Psoas muscle (tissue), 7 donors: ENCODE measurements at regions not wholly inside any gene's neighbourhood (a gene's known extent, or its start where the extent isn't known, plus 50 kb on each side); places are given as distances from the start of the nearest gene placed in this dataset.

ENCODE experiments used
- ATAC-seq, 4 donors: fragments of 200-7000 bp; cut with Tn5 transposase; one replicate each; pipeline ENCODE4 v1.9.1; 2020; ENCODE audit warnings: moderate library complexity in 3 of 4, mild to moderate bottlenecking in 2 of 4
- DNase-seq, 2 donors: peaks; one replicate each; pipeline ENCODE4 v3.0.0-alpha.2; 2020
- H3K27ac ChIP-seq: fragments of 200-600 bp; one replicate; pipeline ENCODE4 v1.8.0; 2022
- H3K27me3 ChIP-seq, 3 donors: fragments of 200-600 bp in 1 of 3; one replicate each; pipeline versions ENCODE4 v1.6.1 to v1.8.0; 2013 to 2022; ENCODE audit warnings: low read length in 2 of 3, mild to moderate bottlenecking in 2 of 3, moderate library complexity in 1 of 3; ENCODE audit not compliant: insufficient read depth in 3 of 3
- H3K36me3 ChIP-seq, 2 donors: fragments of 200-600 bp in 1 of 2; one replicate each; pipeline versions ENCODE4 v1.6.1 to v1.8.0; 2013 to 2022; ENCODE audit warnings: low read depth in 1 of 2, mild to moderate bottlenecking in 1 of 2, moderate library complexity in 1 of 2; ENCODE audit not compliant: insufficient read depth in 1 of 2
- H3K4me1 ChIP-seq: fragments of 200-600 bp; one replicate; pipeline ENCODE4 v1.8.0; 2022
- H3K4me3 ChIP-seq: fragments of 200-600 bp; one replicate; pipeline ENCODE4 v1.8.0; 2022; ENCODE audit warnings: mild to moderate bottlenecking
- H3K9me3 ChIP-seq: fragments of 200-600 bp; one replicate; pipeline ENCODE4 v1.8.0; 2022
- CTCF ChIP-seq: fragments of 200-600 bp; IDR thresholded peaks from one replicate; pipeline ENCODE4 v1.8.0; 2022; ENCODE audit warnings: antibody characterized with exemption
- WGBS, 3 donors: extraction: QIAGEN DNeasy Blood & Tissue Kit; methylation state at CpG; one replicate each; pipeline versions ENCODE4 v1.1.6 to v1.1.7; 2013; 5-methylcytosine and 5-hydroxymethylcytosine counted together
- intact Hi-C, 2 donors: fragments of 100-400 bp; cut with DNase I; formaldehyde crosslinking; loops; one replicate each; pipeline versions ENCODE4 v1.11.0 to v1.14.2; 2022
- donor health status: healthy with polysubstance abuse.
- donor health status: DM: no; HTN: no; CAD: no; lungs with moderate emphysema.
- donor health status: Bipolar disorder and iron deficiency.
- donor health status: healthy.
- donor health status: DM: yes; HTN: yes; CAD: no.
- donor health status: DM: no; HTN: no; CAD: no.
- donor health status: DM: yes; HTN: yes; CAD: no.

GRCh38 chr16:13390986-13391305 is 489.5 kb downstream of the SHISA9 start:
- H3K36me3 ChIP-seq, result no peaks in the 10 kb centered on the region
- no peaks in the 10 kb centered on the region for H3K4me1 ChIP-seq
- no peak for DNase-seq
- H3K4me3 ChIP-seq, result no peak overlapping the region
- TF ChIP-seq CTCF, result no peak
- intact Hi-C loops, result no loop called here
- peaks cover 3% of the 10 kb centered on the region for H3K9me3 ChIP-seq
- H3K27ac ChIP-seq, result no peak overlapping the region
- H3K27me3 ChIP-seq, result peaks cover 0 to 1% (median 0%) of the 10 kb centered on the region in 3 donors
- ATAC-seq, result no peak

GRCh38 chr16:13391337-13391736 is 489.9 kb downstream of the SHISA9 start:
- H3K27ac ChIP-seq, result no peak overlapping the region
- no peaks in the 10 kb centered on the region for H3K36me3 ChIP-seq
- H3K27me3 ChIP-seq, result peaks cover 0 to 1% (median 0%) of the 10 kb centered on the region in 3 donors
- ATAC-seq, result no peak
- H3K4me1 ChIP-seq, result no peaks in the 10 kb centered on the region
- no peaks in the 10 kb centered on the region for H3K9me3 ChIP-seq
- no peak for DNase-seq
- H3K4me3 ChIP-seq, result no peak overlapping the region
- no peak for TF ChIP-seq CTCF
- 65 to 76% (median 67%) methylated on average over 3 of the region's 3 CpGs for WGBS, 3 donors
- intact Hi-C loops, result no loop called here

- ATAC-seq (no peak), DNase-seq (no peak)
- Histone ChIP-seq H3K9me3 (no peaks in the 10 kb centered on the region), H3K27ac (no peak overlapping the region), H3K27me3 (peaks cover 0 to 3% (median 0%) of the 10 kb centered on the region in 3 donors), H3K4me1 (no peaks in the 10 kb centered on the region), H3K4me3 (no peak overlapping the region), H3K36me3 (no peaks in the 10 kb centered on the region)
- no peak for TF ChIP-seq CTCF
- intact Hi-C loops, result no loop called here
- 90 to 94% (median 93%) methylated on average over 4 of the region's 4 CpGs for WGBS, 3 donors
These were observed 490.9 kb downstream of the SHISA9 start for GRCh38 chr16:13392341-13392740.

GRCh38 chr16:13393816-13394215 is 492.4 kb downstream of the SHISA9 start:
- Histone ChIP-seq H3K27me3 (peaks cover 0 to 3% (median 0%) of the 10 kb centered on the region in 3 donors), H3K4me1 (no peaks in the 10 kb centered on the region), H3K4me3 (no peak overlapping the region), H3K9me3 (no peaks in the 10 kb centered on the region), H3K36me3 (no peaks in the 10 kb centered on the region), H3K27ac (no peak overlapping the region)
- ATAC-seq (no peak), DNase-seq (no peak)
- 73 to 84% (median 82%) methylated on average over 7 of the region's 7 CpGs for WGBS, 3 donors
- intact Hi-C loops, result no loop called here
- TF ChIP-seq CTCF, result no peak

GRCh38 chr16:13394488-13394887 is 493.1 kb downstream of the SHISA9 start:
- Histone ChIP-seq H3K4me3 (no peak overlapping the region), H3K27me3 (peaks cover 0 to 3% (median 0%) of the 10 kb centered on the region in 3 donors), H3K27ac (no peak overlapping the region), H3K36me3 (no peaks in the 10 kb centered on the region), H3K9me3 (no peaks in the 10 kb centered on the region), H3K4me1 (no peaks in the 10 kb centered on the region)
- WGBS, 3 donors, result 38 to 41% (median 40%) methylated on average over 5 of the region's 5 CpGs
- no peak for TF ChIP-seq CTCF
- no peak for ATAC-seq
- DNase-seq, result no peak
- intact Hi-C loops, result no loop called here
